K562 (cell line): ENCODE measurements at regions not wholly inside any gene's neighbourhood (a gene's known extent, or its start where the extent isn't known, plus 50 kb on each side); places are given as distances from the start of the nearest gene placed in this dataset.

ENCODE experiments used
- EP300 ChIP-seq: IDR thresholded peaks from 2 replicates; pipeline ENCODE4 v1.6.1; 2012; ENCODE audit warnings: low read length, improper control_type of control experiment
- ETV6 ChIP-seq, 3 experiments: fragments of 150-350 bp in 1 of 3; sonication (generic) in 1 of 3; formaldehyde crosslinking in 1 of 3; IDR thresholded peaks; 2 replicates each; pipeline versions ENCODE4 v1.6.1 to v1.8.0; 2014 to 2022; ENCODE audit warnings: borderline replicate concordance in 2 of 3, low read depth in 2 of 3, antibody characterized with exemption in 1 of 3, low read length in 1 of 3, mild to moderate bottlenecking in 1 of 3, missing genetic modification reagents in 1 of 3
- EZH2 ChIP-seq: IDR thresholded peaks from 2 replicates; pipeline ENCODE4 v1.6.1; 2012; ENCODE audit warnings: low read depth, mild to moderate bottlenecking, inconsistent platforms, low read length, borderline replicate concordance
- JUNB ChIP-seq: fragments of 450-650 bp; formaldehyde crosslinking; conservative IDR thresholded peaks from 2 replicates; pipeline ENCODE4 v1.4.0; 2020; ENCODE audit warnings: mild to moderate bottlenecking
- L3MBTL2 ChIP-seq: fragments of 450-650 bp; IDR thresholded peaks from 2 replicates; pipeline ENCODE4 v1.6.1; 2016; ENCODE audit warnings: mild to moderate bottlenecking, moderate library complexity
- MTF1 ChIP-seq: fragments of 250-450 bp; sonication (Bioruptor Pico); IDR thresholded peaks from 2 replicates; pipeline ENCODE4 v1.9.0; 2021; ENCODE audit warnings: moderate library complexity, mild to moderate bottlenecking, inconsistent platforms, borderline replicate concordance
- POLR2A ChIP-seq: fragments of 450-650 bp; conservative IDR thresholded peaks from 2 replicates; pipeline ENCODE4 v1.6.1; 2016
- POLR2AphosphoS2 ChIP-seq: IDR thresholded peaks from 2 replicates; pipeline ENCODE4 v1.6.1; 2012; ENCODE audit warnings: low read length, improper control_type of control experiment
- POLR2AphosphoS5 ChIP-seq: IDR thresholded peaks from 2 replicates; pipeline ENCODE4 v1.6.1; 2011; ENCODE audit warnings: mild to moderate bottlenecking, low read depth, low read length, moderate library complexity; ENCODE audit not compliant: control insufficient read depth, insufficient read depth
- RFX1 ChIP-seq: fragments of 450-650 bp; IDR thresholded peaks from 2 replicates; pipeline ENCODE4 v1.6.1; 2016; ENCODE audit warnings: mild to moderate bottlenecking, moderate library complexity
- ZBTB43 ChIP-seq: sonication (generic); formaldehyde crosslinking; IDR thresholded peaks from 2 replicates; pipeline ENCODE4 v1.8.0; 2023; ENCODE audit warnings: mild to moderate bottlenecking, missing genetic modification reagents
- ZKSCAN8 ChIP-seq: fragments of 200-800 bp; sonication (Bioruptor generic); IDR thresholded peaks from 2 replicates; pipeline ENCODE4 v1.6.1; 2016; ENCODE audit warnings: missing genetic modification characterization, missing compliant biosample characterization
- ZNF175 ChIP-seq: fragments of 200-800 bp; sonication (Bioruptor generic); IDR thresholded peaks from 2 replicates; pipeline ENCODE4 v1.6.1; 2016; ENCODE audit warnings: low read depth, mild to moderate bottlenecking, missing genetic modification characterization, missing compliant biosample characterization
- TF ChIP-seq, protein P1 (sequence below), 3 experiments: IDR thresholded peaks in 2 of 3; conservative IDR thresholded peaks in 1 of 3; 2 replicates each; pipeline ENCODE4 v1.5.1; 2011 to 2012; ENCODE audit warnings: low read length in 3 of 3, mild to moderate bottlenecking in 3 of 3, control low read depth in 2 of 3, improper control_type of control experiment in 1 of 3, inconsistent platforms in 1 of 3, low read depth in 1 of 3, mixed read lengths in 1 of 3, moderate library complexity in 1 of 3; ENCODE audit not compliant: insufficient read depth in 2 of 3

- TF ChIP-seq POLR2AphosphoS5 (no peak), ZNF175 (CRISPR knock-in tag) (no peak), EP300 (no peak), POLR2AphosphoS2 (no peak), ZBTB43 (CRISPR knock-in tag) (no peak), RFX1 (no peak), L3MBTL2 (no peak), JUNB (CRISPR knock-in tag) (no peak), EZH2 (no peak), POLR2A (no peak), MTF1 (CRISPR knock-in tag) (no peak), ETV6 (IDR thresholded peaks at IDR 0.05; ENCODE audit: borderline replicate concordance in 1 of 2, low read depth in 2 of 2, low read length in 1 of 2) (no peak), ETV6 (CRISPR knock-in tag; IDR thresholded peaks at IDR 0.05; ENCODE audit: borderline replicate concordance) (no peak), ZKSCAN8 (CRISPR knock-in tag) (no peak)
- TF ChIP-seq, protein P1, sequence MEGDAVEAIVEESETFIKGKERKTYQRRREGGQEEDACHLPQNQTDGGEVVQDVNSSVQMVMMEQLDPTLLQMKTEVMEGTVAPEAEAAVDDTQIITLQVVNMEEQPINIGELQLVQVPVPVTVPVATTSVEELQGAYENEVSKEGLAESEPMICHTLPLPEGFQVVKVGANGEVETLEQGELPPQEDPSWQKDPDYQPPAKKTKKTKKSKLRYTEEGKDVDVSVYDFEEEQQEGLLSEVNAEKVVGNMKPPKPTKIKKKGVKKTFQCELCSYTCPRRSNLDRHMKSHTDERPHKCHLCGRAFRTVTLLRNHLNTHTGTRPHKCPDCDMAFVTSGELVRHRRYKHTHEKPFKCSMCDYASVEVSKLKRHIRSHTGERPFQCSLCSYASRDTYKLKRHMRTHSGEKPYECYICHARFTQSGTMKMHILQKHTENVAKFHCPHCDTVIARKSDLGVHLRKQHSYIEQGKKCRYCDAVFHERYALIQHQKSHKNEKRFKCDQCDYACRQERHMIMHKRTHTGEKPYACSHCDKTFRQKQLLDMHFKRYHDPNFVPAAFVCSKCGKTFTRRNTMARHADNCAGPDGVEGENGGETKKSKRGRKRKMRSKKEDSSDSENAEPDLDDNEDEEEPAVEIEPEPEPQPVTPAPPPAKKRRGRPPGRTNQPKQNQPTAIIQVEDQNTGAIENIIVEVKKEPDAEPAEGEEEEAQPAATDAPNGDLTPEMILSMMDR (IDR thresholded peaks at IDR 0.05 in 2 of 3, conservative IDR thresholded peaks at IDR 0.05 in 1 of 3; ENCODE audit: insufficient read depth in 2 of 3, low read depth in 1 of 3, low read length in 3 of 3): no peak
These were observed 746.6 kb downstream of the CBLN2 start for GRCh38 chr18:71797554-71797953.
